HG02588 (cell line): ENCODE measurements at regions not wholly inside any gene's neighbourhood (a gene's known extent, or its start where the extent isn't known, plus 50 kb on each side); places are given as distances from the start of the nearest gene placed in this dataset.
A peak's percentile ranks its signal among the peaks of the same experiment; 100 is the strongest.

Experiments used
- ATAC-seq: cut with Tn5 transposase; IDR thresholded peaks from one replicate; pipeline ENCODE4 v1.9.1; 2021; ENCODE audit warnings: mild to moderate bottlenecking, moderate library complexity; ENCODE audit not compliant: unreplicated experiment

DNA sequence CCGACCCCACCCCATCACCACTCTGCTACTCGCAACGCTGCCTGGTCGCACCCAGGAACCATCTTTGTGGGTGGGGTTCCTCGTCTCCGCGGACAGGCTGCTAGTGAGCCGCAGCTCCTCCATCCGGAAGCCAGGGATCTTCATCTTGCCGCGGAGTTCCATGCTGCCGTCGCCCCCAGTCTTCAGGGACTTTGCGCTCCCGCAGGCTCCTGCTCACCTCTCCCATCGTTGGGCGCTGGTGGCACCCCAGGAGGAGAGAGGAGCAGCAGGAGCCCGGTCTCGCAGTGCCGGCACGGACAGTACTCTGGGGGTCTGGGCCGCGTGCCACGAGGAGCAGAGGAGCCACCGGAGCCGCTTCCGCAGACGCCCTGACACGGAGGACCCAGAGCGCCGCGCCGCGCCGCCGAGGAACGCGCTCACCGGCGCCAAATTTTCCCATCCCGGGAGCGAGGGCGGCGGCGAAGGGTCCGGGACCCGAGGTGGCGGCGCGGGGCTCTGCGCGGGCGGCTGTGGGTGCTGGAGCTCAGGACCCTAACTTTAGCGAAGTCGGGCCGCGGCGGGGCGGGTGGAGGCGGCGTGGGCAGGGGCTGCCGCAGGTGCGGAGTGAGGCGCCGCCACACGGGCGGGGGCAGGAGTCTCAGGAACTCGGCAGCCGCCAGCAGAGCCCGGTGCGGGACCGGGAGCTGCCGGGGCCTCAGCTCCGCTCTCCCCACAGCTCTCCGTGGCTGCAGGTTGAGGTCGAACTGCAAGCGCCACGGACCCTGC, 750.1 kb upstream of the SORCS1 start:
- ATAC-seq, result no peak

DNA sequence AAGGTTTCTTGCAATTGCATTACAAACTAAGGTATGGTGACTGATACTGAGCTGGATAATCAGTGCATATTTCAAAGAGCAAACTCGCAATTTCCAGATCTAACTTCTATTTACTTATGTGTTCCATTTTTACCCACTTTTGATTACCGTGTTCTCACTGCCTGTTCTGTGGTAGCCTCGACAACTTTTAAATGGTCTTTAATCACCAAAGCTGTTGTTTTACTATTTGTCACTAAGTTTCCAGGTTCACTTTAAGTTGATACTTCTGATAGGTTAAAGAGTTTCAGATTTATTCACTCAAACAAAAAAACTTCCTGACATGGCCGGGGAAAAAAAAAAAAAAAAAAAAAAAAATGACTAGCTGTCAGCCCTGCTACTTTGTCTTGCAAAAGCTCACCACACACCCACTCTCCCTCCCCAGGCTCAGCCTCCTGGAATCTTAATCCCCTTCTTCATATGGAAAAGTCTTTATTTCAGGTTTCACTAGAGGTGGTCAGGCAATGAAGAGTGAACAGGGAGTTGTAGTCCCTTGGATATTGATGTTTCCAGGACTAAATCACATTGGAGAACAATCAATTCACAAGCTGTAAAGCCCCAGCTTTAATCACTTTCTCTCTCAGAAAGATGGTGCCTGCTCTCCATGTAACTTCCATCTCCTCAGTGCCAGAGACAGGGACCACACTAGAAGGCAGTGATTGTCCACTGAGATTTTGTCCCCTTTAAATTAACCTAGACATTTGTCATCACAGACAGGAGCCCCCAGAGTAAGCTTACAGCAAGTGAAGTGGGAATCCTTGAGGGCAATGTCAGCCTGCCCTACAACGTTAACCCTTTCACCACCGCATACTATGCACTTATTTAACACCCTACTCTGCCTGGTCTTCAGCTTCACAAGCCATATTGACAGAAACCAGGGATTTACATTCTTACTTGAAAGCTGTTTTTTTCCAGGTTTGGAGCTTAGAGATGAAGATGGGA, 749.1 kb upstream of the SORCS1 start:
- no peak for ATAC-seq

- no peak for ATAC-seq
Measured at GRCh38 chr10:107901076-107901475, 736.6 kb upstream of the SORCS1 start.

DNA sequence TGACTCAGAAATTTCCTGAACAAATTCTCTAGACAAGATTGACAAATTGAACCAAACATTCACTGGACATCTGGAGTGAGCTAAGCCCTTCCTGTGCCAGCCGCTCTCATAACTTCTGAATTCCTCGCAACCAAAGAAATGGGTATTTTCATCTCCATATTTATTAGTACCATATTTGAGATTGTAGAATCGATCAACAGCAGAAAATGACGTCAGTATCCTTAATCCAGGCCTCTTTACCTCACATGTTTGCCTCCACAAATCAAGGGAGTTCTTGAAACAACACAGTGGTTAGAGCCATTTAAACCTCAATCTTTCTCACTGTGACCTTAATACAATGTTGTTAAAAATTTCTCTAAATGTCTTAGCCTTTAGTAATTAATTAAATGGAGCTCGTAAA, 735.6 kb upstream of the SORCS1 start:
- ATAC-seq, result no peak

GRCh38 chr10:107899502-107900062, 735.1 kb upstream of the SORCS1 start:
- ATAC-seq, result no peak

DNA sequence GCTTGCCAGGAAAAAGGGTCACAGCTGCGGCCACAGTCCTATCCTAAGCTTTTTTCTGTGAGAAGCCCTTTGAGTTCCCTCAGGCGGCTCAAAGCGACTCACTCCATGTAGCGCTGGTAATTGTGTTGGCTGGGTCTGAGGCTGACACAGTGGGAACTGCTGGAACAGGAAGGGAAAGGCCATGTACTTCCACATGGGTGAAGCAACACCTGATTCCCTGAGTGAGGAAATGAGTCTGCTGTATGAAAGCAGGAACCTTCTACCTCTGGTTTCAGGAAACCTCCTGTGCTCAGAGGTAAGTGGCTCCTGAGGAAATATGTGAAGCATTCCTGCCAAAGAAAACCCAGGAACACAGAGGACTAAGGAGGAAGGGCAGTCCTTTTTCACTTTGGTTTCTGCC, 734.6 kb upstream of the SORCS1 start:
- no peak for ATAC-seq

DNA sequence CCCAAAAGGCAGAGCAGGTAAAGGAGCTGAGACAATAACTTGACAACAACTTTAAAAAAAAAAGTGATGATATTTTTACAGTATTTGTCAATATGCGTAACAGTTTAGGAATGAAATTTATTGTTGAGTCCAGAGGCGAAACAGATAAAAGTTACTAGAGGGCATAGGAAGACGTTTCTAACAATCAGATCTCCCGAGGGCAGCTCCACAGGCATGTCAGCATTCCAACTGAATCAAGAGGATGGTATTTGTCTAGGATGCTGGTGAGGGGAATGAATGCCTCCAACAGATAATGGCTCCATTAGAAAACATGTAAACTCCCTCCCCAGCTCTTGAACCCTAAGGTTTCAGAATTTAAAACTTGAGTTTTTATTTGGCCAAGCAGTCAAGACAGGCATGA, 733.9 kb upstream of the SORCS1 start:
- ATAC-seq, result no peak

DNA sequence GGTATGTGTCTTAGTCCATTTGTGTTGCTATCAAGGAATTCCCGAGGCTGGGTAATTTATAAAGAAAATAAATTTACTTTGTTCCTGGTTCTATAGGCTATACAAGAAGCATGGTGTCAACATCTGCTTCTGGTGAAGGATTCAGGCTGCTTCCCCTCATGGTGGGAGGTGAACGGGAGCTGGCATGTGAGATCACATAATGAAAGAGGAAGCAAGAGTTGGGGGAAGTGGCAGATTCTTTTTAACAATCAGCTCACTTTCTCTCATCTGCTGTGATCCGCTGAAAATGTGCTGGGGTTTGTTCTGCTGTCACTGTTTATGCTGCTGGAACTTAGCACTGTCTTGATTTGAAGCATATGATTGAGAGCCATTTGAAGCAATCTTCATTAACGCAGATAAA, 730.0 kb upstream of the SORCS1 start:
- no peak for ATAC-seq

DNA sequence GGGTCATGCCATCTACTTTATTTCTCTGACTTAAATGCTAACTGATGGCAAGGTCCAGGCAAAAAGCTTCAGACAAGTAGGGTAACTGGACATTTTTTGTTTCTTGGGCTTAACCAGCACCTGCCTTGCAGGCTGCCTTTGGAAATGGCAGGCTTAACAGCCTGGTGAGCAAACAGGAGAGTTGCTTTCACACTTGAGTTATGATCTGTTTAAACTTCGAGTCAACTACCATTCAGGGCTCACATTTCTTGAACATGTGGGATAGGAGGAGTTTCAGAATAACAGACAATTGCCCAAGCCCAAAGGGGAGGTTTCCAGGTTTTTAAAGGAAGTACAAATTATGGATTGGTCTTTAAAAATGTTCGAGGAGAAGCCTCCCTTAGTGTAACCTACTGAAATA, 724.6 kb upstream of the SORCS1 start:
- ATAC-seq, result no peak

DNA sequence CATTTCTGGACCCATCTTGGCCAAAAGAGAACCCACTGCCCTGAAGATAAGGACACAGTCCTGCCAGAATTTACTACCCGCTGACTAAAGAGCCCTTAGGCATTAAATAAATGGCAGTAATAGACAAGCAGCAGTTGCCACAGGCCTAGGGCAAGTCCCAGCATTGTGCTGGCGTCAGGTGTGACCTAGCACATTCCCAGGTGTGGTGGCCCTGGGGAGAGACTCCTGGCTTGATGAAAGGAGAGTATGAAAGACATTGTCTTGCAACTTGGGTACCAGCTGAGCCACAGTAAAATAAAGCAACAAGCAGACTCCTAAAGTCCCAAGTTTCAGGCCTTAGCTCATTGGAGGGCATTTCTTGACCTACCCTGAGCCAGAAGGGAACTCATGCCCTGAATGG, 715.7 kb upstream of the SORCS1 start:
- no peak for ATAC-seq

- no peak for ATAC-seq
Measured at GRCh38 chr10:107873007-107873406, 708.5 kb upstream of the SORCS1 start.

GRCh38 chr10:107865691-107866090, 701.2 kb upstream of the SORCS1 start:
- no peak for ATAC-seq

- no peak for ATAC-seq
Measured at GRCh38 chr10:107859065-107859464, 694.6 kb upstream of the SORCS1 start.

DNA sequence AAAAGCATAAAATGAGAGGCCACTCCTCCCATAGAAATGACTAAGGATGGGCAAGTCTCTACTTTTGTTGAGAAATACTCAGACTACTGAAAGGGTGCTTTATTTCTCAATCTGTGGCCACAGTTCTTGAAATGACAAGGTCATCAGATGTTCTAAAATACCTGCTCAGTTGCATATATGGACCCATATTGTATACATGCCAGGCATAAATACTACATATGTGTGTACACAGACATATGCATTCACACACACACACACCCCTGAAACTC, 691.5 kb upstream of the SORCS1 start:
- ATAC-seq, result no peak

- no peak for ATAC-seq
Measured at GRCh38 chr10:107855301-107856046, 691.0 kb upstream of the SORCS1 start.

GRCh38 chr10:107848726-107849360, 684.3 kb upstream of the SORCS1 start:
- no peak for ATAC-seq

DNA sequence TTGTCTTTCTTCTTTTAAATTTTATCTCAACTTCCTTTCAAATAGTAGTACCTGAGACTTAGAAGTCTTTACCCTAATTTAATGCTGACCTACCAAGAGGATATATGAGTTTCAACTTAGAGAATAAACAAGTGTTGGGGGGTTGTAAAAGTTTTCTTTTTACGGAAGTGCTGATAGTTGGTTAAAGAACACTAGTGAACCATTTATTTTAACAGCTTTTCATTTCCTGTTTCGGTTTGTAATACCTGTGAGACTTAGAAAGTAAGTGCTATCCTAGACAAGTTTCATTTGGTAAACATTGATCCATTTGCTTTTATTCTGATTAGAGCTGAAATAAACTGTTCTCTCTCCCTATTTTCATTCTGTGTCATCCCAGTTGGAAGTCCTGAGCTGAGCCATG, 683.1 kb upstream of the SORCS1 start:
- peak; percentile 94 for ATAC-seq

GRCh38 chr10:107834706-107835105, 670.2 kb upstream of the SORCS1 start:
- ATAC-seq, result no peak

GRCh38 chr10:107831772-107832171, 667.3 kb upstream of the SORCS1 start:
- no peak for ATAC-seq

- ATAC-seq, result no peak
Measured at GRCh38 chr10:107829161-107829560, 664.7 kb upstream of the SORCS1 start.

DNA sequence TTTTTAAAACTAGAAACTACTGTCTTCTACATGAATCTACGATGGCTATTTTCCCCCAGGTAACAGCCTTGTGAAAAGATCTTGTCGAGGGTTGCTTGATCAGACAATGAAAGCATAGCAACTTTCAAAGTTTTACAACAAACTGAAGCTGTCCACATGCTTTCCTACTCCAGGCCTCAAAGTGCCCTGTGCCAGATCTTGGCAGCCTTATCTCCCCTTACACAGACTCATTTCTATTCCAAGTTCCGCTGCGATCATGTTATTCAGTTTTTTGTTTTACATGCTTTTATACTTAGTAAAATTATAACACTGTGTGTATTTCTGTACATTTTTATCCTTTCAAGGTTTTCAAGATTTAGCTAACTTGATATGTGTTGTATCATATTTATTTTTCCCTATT, 661.7 kb upstream of the SORCS1 start:
- ATAC-seq, result no peak
